Natural killer cell (primary cell): ENCODE measurements at regions not wholly inside any gene's neighbourhood (a gene's known extent, or its start where the extent isn't known, plus 50 kb on each side); places are given as distances from the start of the nearest gene placed in this dataset.

Source experiments
- ATAC-seq, 3 donors: fragments of 150-1000 bp in 2 of 3; fragments of 200-7000 bp in 1 of 3; cut with Tn5 transposase; 1 replicate in 1 of 3; 2 replicates in 2 of 3; pipeline ENCODE4 v1.10.0; 2021; ENCODE audit warnings: mild to moderate bottlenecking in 2 of 3, moderate library complexity in 2 of 3
- DNase-seq, 2 donors: peaks; one replicate each; pipeline versions ENCODE4 v3.0.0 to v3.0.0-alpha.2; 2013 to 2021; ENCODE audit warnings: mixed read lengths in 1 of 2
- H3K27ac ChIP-seq: one replicate; pipeline ENCODE4 v1.5.1; 2013; ENCODE audit warnings: mild to moderate bottlenecking, low read length
- H3K27me3 ChIP-seq: one replicate; pipeline ENCODE4 v1.6.1; 2013; ENCODE audit warnings: low read length; ENCODE audit not compliant: control insufficient read depth, insufficient read depth
- H3K36me3 ChIP-seq: one replicate; pipeline ENCODE4 v1.6.1; 2013; ENCODE audit warnings: low read length; ENCODE audit not compliant: control insufficient read depth, insufficient read depth
- H3K4me1 ChIP-seq: one replicate; pipeline ENCODE4 v1.6.1; 2013; ENCODE audit warnings: low read length; ENCODE audit not compliant: control insufficient read depth, insufficient read depth
- H3K4me3 ChIP-seq: one replicate; pipeline ENCODE4 v1.5.1; 2013; ENCODE audit warnings: low read length
- H3K9me3 ChIP-seq: one replicate; pipeline ENCODE4 v1.6.1; 2013; ENCODE audit warnings: low read length; ENCODE audit not compliant: control insufficient read depth, insufficient read depth
- H3K27ac Mint-ChIP-seq, 2 donors: one replicate each; pipeline ENCODE4 v1.8.0; 2022; ENCODE audit warnings: mild to moderate bottlenecking in 2 of 2, mixed read lengths in 2 of 2, moderate library complexity in 1 of 2
- H3K27me3 Mint-ChIP-seq, 2 donors: one replicate each; pipeline ENCODE4 v1.8.0; 2022; ENCODE audit warnings: low read depth in 2 of 2, mixed read lengths in 2 of 2
- H3K36me3 Mint-ChIP-seq: one replicate; pipeline ENCODE4 v1.8.0; 2022; ENCODE audit warnings: mixed read lengths
- H3K4me1 Mint-ChIP-seq, 2 donors: one replicate each; pipeline ENCODE4 v1.8.0; 2022; ENCODE audit warnings: mixed read lengths in 2 of 2
- H3K4me3 Mint-ChIP-seq: one replicate; pipeline ENCODE4 v1.8.0; 2022; ENCODE audit warnings: mild to moderate bottlenecking, moderate library complexity, mixed read lengths
- H3K9me3 Mint-ChIP-seq, 2 donors: one replicate each; pipeline ENCODE4 v1.8.0; 2022; ENCODE audit warnings: mixed read lengths in 2 of 2
- CTCF ChIP-seq: fragments of 200-600 bp; IDR thresholded peaks from one replicate; pipeline ENCODE4 v1.8.0; 2022; ENCODE audit warnings: antibody characterized with exemption
- WGBS: methylation state at CpG from one replicate; pipeline ENCODE4 v1.1.7; 2013; ENCODE audit warnings: missing lambda C conversion rate; ENCODE audit not compliant: insufficient coverage; 5-methylcytosine and 5-hydroxymethylcytosine counted together
- intact Hi-C: fragments of 100-400 bp; cut with micrococcal nuclease; formaldehyde crosslinking; loops from one replicate; pipeline ENCODE4 v1.14.2; 2022

- Histone ChIP-seq H3K36me3 (no peaks in the 10 kb centered on the region), H3K4me1 (no peaks in the 10 kb centered on the region), H3K9me3 (no peaks in the 10 kb centered on the region), H3K4me3 (no peak overlapping the region), H3K27me3 (no peaks in the 10 kb centered on the region), H3K27ac (no peak overlapping the region)
- ATAC-seq (no peak), DNase-seq (no peak)
- WGBS = 95% methylated on average over 2 of the region's 3 CpGs
- Mint-ChIP-seq H3K36me3 (no peaks in the 10 kb centered on the region), H3K4me1 (peaks cover 4 to 5% of the 10 kb centered on the region in 2 donors), H3K4me3 (no peak overlapping the region), H3K9me3 (peaks cover 2 to 4% of the 10 kb centered on the region in 2 donors), H3K27ac (no peak overlapping the region), H3K27me3 (no peaks in the 10 kb centered on the region)
- intact Hi-C loops = no loop called here
- TF ChIP-seq CTCF = no peak
Observed at GRCh38 chr5:60417500-60418181, 282.3 kb downstream of the DEPDC1B start.

GRCh38 chr5:60415443-60415842 is 284.5 kb downstream of the DEPDC1B start:
- Histone ChIP-seq H3K4me3 (no peak overlapping the region), H3K27me3 (no peaks in the 10 kb centered on the region), H3K4me1 (no peaks in the 10 kb centered on the region), H3K27ac (no peak overlapping the region), H3K36me3 (no peaks in the 10 kb centered on the region), H3K9me3 (no peaks in the 10 kb centered on the region)
- intact Hi-C loops = no loop called here
- no peaks in the 10 kb centered on the region for H3K27me3 Mint-ChIP-seq
- DNase-seq (no peak), ATAC-seq (no peak)
- H3K36me3 Mint-ChIP-seq = no peaks in the 10 kb centered on the region
- H3K4me1 Mint-ChIP-seq = peaks cover 4 to 5% of the 10 kb centered on the region in 2 donors
- no peak overlapping the region for H3K4me3 Mint-ChIP-seq
- WGBS = 97% methylated on average over 23 of the region's 23 CpGs
- TF ChIP-seq CTCF = no peak
- no peak overlapping the region for H3K27ac Mint-ChIP-seq
- peaks cover 2 to 4% of the 10 kb centered on the region in 2 donors for H3K9me3 Mint-ChIP-seq

GRCh38 chr5:60410427-60410826 is 289.5 kb downstream of the DEPDC1B start:
- DNase-seq = no peak
- Mint-ChIP-seq H3K4me1 (no peaks in the 10 kb centered on the region), H3K9me3 (peaks cover 0 to 6% of the 10 kb centered on the region in 2 donors), H3K27ac (no peak overlapping the region), H3K27me3 (peaks cover 0 to 2% of the 10 kb centered on the region in 2 donors), H3K4me3 (no peak overlapping the region), H3K36me3 (no peaks in the 10 kb centered on the region)
- Histone ChIP-seq H3K4me1 (no peaks in the 10 kb centered on the region), H3K36me3 (no peaks in the 10 kb centered on the region), H3K4me3 (no peak overlapping the region), H3K27ac (no peak overlapping the region), H3K9me3 (no peaks in the 10 kb centered on the region), H3K27me3 (no peaks in the 10 kb centered on the region)
- ATAC-seq = no peak
- intact Hi-C loops = no loop called here
- no peak for TF ChIP-seq CTCF
- WGBS = 89% methylated on average over 1 of the region's 1 CpG

DNA sequence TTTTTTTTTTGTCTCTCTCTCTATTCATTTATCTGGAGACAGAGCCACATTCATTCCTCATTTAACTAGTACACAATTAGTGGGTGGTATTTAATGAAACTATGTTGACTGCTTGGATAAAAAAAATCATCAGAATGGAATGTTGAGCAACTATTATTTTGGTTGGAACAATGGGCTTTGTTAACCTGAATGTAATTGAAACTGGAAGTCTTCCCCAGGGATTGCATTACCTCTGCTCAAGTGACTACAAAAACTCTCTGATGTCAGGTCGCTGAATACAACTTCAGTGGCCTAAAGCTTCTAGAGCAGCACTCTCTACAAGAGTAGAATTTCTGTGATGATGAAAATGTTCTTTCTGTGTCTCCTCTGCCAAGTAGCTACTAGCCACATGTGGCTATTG is 295.8 kb downstream of the DEPDC1B start:
- Histone ChIP-seq H3K4me3 (no peak overlapping the region), H3K9me3 (no peaks in the 10 kb centered on the region), H3K27ac (no peak overlapping the region), H3K4me1 (no peaks in the 10 kb centered on the region), H3K36me3 (no peaks in the 10 kb centered on the region), H3K27me3 (no peaks in the 10 kb centered on the region)
- Mint-ChIP-seq H3K4me1 (no peaks in the 10 kb centered on the region), H3K9me3 (peaks cover 0 to 8% of the 10 kb centered on the region in 2 donors), H3K36me3 (no peaks in the 10 kb centered on the region), H3K4me3 (no peak overlapping the region), H3K27me3 (peaks cover 0 to 2% of the 10 kb centered on the region in 2 donors), H3K27ac (no peak overlapping the region)
- TF ChIP-seq CTCF = no peak
- 86% methylated on average over 1 of the region's 1 CpG for WGBS
- DNase-seq = no peak
- ATAC-seq = no peak
- intact Hi-C loops = no loop called here
